GM23338 (cell line): ENCODE measurements at regions not wholly inside any gene's neighbourhood (a gene's known extent, or its start where the extent isn't known, plus 50 kb on each side); places are given as distances from the start of the nearest gene placed in this dataset.

ENCODE experiments used
- CREB1 ChIP-seq: fragments of 250-450 bp; sonication (Bioruptor Pico); IDR thresholded peaks from 2 replicates; pipeline ENCODE4 v1.5.0; 2020; ENCODE audit warnings: low read depth, mild to moderate bottlenecking, moderate library complexity
- CTCF ChIP-seq, 2 experiments: fragments of 200-600 bp in 1 of 2; sonication (generic) in 1 of 2; conservative IDR thresholded peaks; 2 replicates each; pipeline versions ENCODE4 v1.5.1 to v1.6.1; 2016 to 2017; ENCODE audit warnings: antibody characterized with exemption in 2 of 2, low read depth in 2 of 2, mild to moderate bottlenecking in 2 of 2, moderate library complexity in 1 of 2
- ETS1 ChIP-seq: IDR thresholded peaks from 2 replicates; pipeline ENCODE4 v1.6.1; 2016; ENCODE audit warnings: antibody characterized with exemption
- EZH2 ChIP-seq: fragments of 200-600 bp; sonication (generic); IDR thresholded peaks from one replicate; pipeline ENCODE4 v1.8.0; 2017; ENCODE audit warnings: antibody characterized with exemption, mild to moderate bottlenecking, low read depth; ENCODE audit not compliant: unreplicated experiment
- EZH2phosphoT487 ChIP-seq: fragments of 200-600 bp; sonication (generic); IDR thresholded peaks from one replicate; pipeline ENCODE4 v1.8.1; 2018; ENCODE audit warnings: antibody characterized with exemption; ENCODE audit not compliant: unreplicated experiment
- JUNB ChIP-seq: IDR thresholded peaks from one replicate; pipeline ENCODE4 v1.6.1; 2016; ENCODE audit warnings: antibody characterized with exemption; ENCODE audit not compliant: unreplicated experiment
- NANOG ChIP-seq: IDR thresholded peaks from 2 replicates; pipeline ENCODE4 v1.6.1; 2016; ENCODE audit warnings: antibody characterized with exemption, borderline replicate concordance
- POLR2AphosphoS5 ChIP-seq: IDR thresholded peaks from 2 replicates; pipeline ENCODE4 v1.6.1; 2016; ENCODE audit warnings: antibody characterized with exemption, low read depth
- REST ChIP-seq: IDR thresholded peaks from one replicate; pipeline ENCODE4 v1.6.1; 2018; ENCODE audit warnings: antibody characterized with exemption; ENCODE audit not compliant: unreplicated experiment
- STAT1 ChIP-seq: IDR thresholded peaks from one replicate; pipeline ENCODE4 v1.6.1; 2016; ENCODE audit warnings: antibody characterized with exemption; ENCODE audit not compliant: unreplicated experiment
- ZNF114 ChIP-seq: fragments of 250-450 bp; sonication (Bioruptor Pico); IDR thresholded peaks from 2 replicates; pipeline ENCODE4 v1.5.0; 2020; ENCODE audit warnings: mild to moderate bottlenecking, moderate library complexity
- ZNF331 ChIP-seq: fragments of 250-450 bp; sonication (Bioruptor Pico); IDR thresholded peaks from 2 replicates; pipeline ENCODE4 v1.5.0; 2020; ENCODE audit warnings: low read depth, mild to moderate bottlenecking, moderate library complexity
- ZNF462 ChIP-seq: fragments of 250-450 bp; sonication (Bioruptor Pico); IDR thresholded peaks from 2 replicates; pipeline ENCODE4 v1.5.0; 2020; ENCODE audit warnings: mild to moderate bottlenecking, moderate library complexity

- TF ChIP-seq CTCF (conservative IDR thresholded peaks at IDR 0.05; ENCODE audit: low read depth in 2 of 2): no peak
- TF ChIP-seq POLR2AphosphoS5: no peak
- no peak for TF ChIP-seq EZH2
- TF ChIP-seq ETS1: no peak
- no peak for TF ChIP-seq STAT1
- no peak for TF ChIP-seq REST
- TF ChIP-seq EZH2phosphoT487: no peak
- no peak for TF ChIP-seq JUNB
- no peak for TF ChIP-seq ZNF114 (CRISPR knock-in tag)
- TF ChIP-seq NANOG: no peak
- TF ChIP-seq ZNF462 (CRISPR knock-in tag): no peak
- no peak for TF ChIP-seq CREB1 (CRISPR knock-in tag)
- no peak for TF ChIP-seq ZNF331
Observed at GRCh38 chr16:77067900-77068299, 123.1 kb upstream of the MON1B start.
